ENCODE measurements at regions not wholly inside any gene's neighbourhood (a gene's known extent, or its start where the extent isn't known, plus 50 kb on each side); places are given as distances from the start of the nearest gene placed in this dataset.

GRCh38 chr5:82403026-82403425 is 124.9 kb upstream of the RPS23 start:
- no peaks in the 10 kb centered on the region for H3K4me1 ChIP-seq

GRCh38 chr5:82399111-82399510 is 121.0 kb upstream of the RPS23 start:
- Histone ChIP-seq H3K9me3 (peaks cover under 1% of the 10 kb centered on the region in 2 donors), H3K4me1 (no peaks in the 10 kb centered on the region), H3K4me3 (no peak overlapping the region), H3K36me3 (no peaks in the 10 kb centered on the region), H3K27me3 (no peaks in the 10 kb centered on the region), H3K27ac (no peak overlapping the region)
- TF ChIP-seq, protein P1, sequence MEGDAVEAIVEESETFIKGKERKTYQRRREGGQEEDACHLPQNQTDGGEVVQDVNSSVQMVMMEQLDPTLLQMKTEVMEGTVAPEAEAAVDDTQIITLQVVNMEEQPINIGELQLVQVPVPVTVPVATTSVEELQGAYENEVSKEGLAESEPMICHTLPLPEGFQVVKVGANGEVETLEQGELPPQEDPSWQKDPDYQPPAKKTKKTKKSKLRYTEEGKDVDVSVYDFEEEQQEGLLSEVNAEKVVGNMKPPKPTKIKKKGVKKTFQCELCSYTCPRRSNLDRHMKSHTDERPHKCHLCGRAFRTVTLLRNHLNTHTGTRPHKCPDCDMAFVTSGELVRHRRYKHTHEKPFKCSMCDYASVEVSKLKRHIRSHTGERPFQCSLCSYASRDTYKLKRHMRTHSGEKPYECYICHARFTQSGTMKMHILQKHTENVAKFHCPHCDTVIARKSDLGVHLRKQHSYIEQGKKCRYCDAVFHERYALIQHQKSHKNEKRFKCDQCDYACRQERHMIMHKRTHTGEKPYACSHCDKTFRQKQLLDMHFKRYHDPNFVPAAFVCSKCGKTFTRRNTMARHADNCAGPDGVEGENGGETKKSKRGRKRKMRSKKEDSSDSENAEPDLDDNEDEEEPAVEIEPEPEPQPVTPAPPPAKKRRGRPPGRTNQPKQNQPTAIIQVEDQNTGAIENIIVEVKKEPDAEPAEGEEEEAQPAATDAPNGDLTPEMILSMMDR (IDR thresholded peaks at IDR 0.05), result no peak
- TF ChIP-seq EP300 (IDR thresholded peaks at IDR 0.05; ENCODE audit: low read depth), result no peak
- no peak for TF ChIP-seq POLR2AphosphoS5 (IDR thresholded peaks at IDR 0.05)
- TF ChIP-seq POLR2A (IDR thresholded peaks at IDR 0.05), result no peak
- intact Hi-C loops (cut with DNase I; ENCODE audit: low total_unique reads) (no loop called here), in situ Hi-C loops (cut with MboI; ENCODE audit: low pct_ligation_motif_present in 1 of 4, low pct_unique_long_range_greater_than_20kb in 1 of 4, low sequenced_read_pairs in 3 of 4) (no loop called here)
- WGBS, 2 donors (ENCODE audit: low coverage in 1 of 2), result 77% methylated on average over 2 of the region's 2 CpGs
- no peak for DNase-seq

More at GRCh38 chr5:82403026-82403425, 124.9 kb upstream of the RPS23 start:
- 67 to 68% methylated on average over 2 of the region's 2 CpGs for WGBS, 2 donors (ENCODE audit: low coverage in 1 of 2)
- intact Hi-C loops (cut with DNase I; ENCODE audit: low total_unique reads), result no loop called here
- H3K27me3 ChIP-seq, result no peaks in the 10 kb centered on the region
- in situ Hi-C loops (cut with MboI; ENCODE audit: low pct_ligation_motif_present in 1 of 4, low pct_unique_long_range_greater_than_20kb in 1 of 4, low sequenced_read_pairs in 3 of 4), result no loop called here
- TF ChIP-seq, protein P1 (IDR thresholded peaks at IDR 0.05), result no peak
- no peak for TF ChIP-seq POLR2AphosphoS5 (IDR thresholded peaks at IDR 0.05)
- no peak for TF ChIP-seq POLR2A (IDR thresholded peaks at IDR 0.05)
- peaks cover 9 to 10% of the 10 kb centered on the region in 2 donors for H3K9me3 ChIP-seq
- no peak for DNase-seq
- no peak overlapping the region for H3K4me3 ChIP-seq
- H3K36me3 ChIP-seq, result no peaks in the 10 kb centered on the region
- H3K27ac ChIP-seq, result no peak overlapping the region

DNA sequence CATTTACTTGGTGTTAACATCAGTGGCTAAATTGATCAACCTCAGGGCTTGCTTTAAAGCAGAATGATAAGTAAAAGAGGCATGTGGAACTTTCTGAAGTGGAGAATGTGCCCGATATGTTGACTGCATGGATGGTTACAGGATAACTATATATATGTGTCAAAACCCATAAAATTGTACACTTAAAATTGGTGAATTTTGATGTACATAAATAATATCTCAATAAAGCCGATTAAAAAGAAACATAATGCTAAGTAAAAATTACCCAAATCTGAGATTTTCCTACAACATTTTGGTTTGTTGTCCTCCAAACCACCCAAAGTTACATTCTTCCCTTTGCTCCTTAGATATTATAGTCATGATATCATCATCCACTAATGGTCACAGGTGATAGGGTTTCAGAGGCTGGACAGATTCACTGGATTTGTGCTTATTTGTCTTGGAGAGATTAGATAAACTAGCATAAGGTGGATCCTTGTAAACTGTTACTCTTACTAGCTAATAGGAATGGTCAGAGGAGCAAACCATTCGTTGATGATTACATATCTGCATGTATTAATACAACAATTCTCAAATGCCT is 119.7 kb upstream of the RPS23 start:
- H3K27me3 ChIP-seq, result no peaks in the 10 kb centered on the region
- no peak for DNase-seq
- intact Hi-C loops (cut with DNase I; ENCODE audit: low total_unique reads) (no loop called here), in situ Hi-C loops (cut with MboI; ENCODE audit: low pct_ligation_motif_present in 1 of 4, low pct_unique_long_range_greater_than_20kb in 1 of 4, low sequenced_read_pairs in 3 of 4) (no loop called here)
- H3K27ac ChIP-seq, result no peak overlapping the region
- H3K4me1 ChIP-seq, result no peaks in the 10 kb centered on the region
- WGBS, 2 donors (ENCODE audit: low coverage in 1 of 2), result 88 to 94% methylated on average over 3 of the region's 3 CpGs
- TF ChIP-seq, protein P1 (IDR thresholded peaks at IDR 0.05), result no peak
- TF ChIP-seq POLR2AphosphoS5 (IDR thresholded peaks at IDR 0.05) (no peak), POLR2A (IDR thresholded peaks at IDR 0.05) (no peak), EP300 (IDR thresholded peaks at IDR 0.05; ENCODE audit: low read depth) (no peak)
- H3K36me3 ChIP-seq, result no peaks in the 10 kb centered on the region
- H3K4me3 ChIP-seq, result no peak overlapping the region
- H3K9me3 ChIP-seq, result no peaks in the 10 kb centered on the region

GRCh38 chr5:82396871-82397514 is 118.8 kb upstream of the RPS23 start:
- Histone ChIP-seq H3K27ac (peak overlapping the region in 1 of 4 donors; percentile 22), H3K4me1 (no peaks in the 10 kb centered on the region), H3K4me3 (no peak overlapping the region), H3K36me3 (no peaks in the 10 kb centered on the region), H3K9me3 (no peaks in the 10 kb centered on the region), H3K27me3 (no peaks in the 10 kb centered on the region)
- 35 to 40% methylated on average over 4 to 11 of the region's 11 CpGs for WGBS, 2 donors (ENCODE audit: low coverage in 1 of 2)
- TF ChIP-seq POLR2A (IDR thresholded peaks at IDR 0.05) (no peak), POLR2AphosphoS5 (IDR thresholded peaks at IDR 0.05) (peak in 2 of 3 donors; percentile 13 to 48)
- in situ Hi-C loops (cut with MboI; ENCODE audit: low pct_ligation_motif_present in 1 of 4, low pct_unique_long_range_greater_than_20kb in 1 of 4, low sequenced_read_pairs in 3 of 4), result no loop called here
- DNase-seq, result peak; percentile 47
- intact Hi-C loops (cut with DNase I; ENCODE audit: low total_unique reads), result no loop called here

Data from transverse colon (tissue), 4 donors.